LNCAP (cell line): ENCODE measurements at regions not wholly inside any gene's neighbourhood (a gene's known extent, or its start where the extent isn't known, plus 50 kb on each side); places are given as distances from the start of the nearest gene placed in this dataset.

Experiments used
- CTCF ChIP-seq: fragments of 450-650 bp; IDR thresholded peaks from 2 replicates; pipeline ENCODE4 v1.5.1; 2017; ENCODE audit warnings: mild to moderate bottlenecking

GRCh38 chr14:96986256-96987085 is 189.3 kb downstream of the VRK1 start:
- no peak for TF ChIP-seq CTCF

GRCh38 chr14:96987086-96987474 is 189.9 kb downstream of the VRK1 start:
- TF ChIP-seq CTCF, result no peak

GRCh38 chr14:96987771-96988170 is 190.6 kb downstream of the VRK1 start:
- TF ChIP-seq CTCF, result no peak

- TF ChIP-seq CTCF, result no peak
Measured at GRCh38 chr14:96989306-96989705, 192.1 kb downstream of the VRK1 start.

- no peak for TF ChIP-seq CTCF
Measured at GRCh38 chr14:96991226-96991625, 194.0 kb downstream of the VRK1 start.

- no peak for TF ChIP-seq CTCF
Measured at GRCh38 chr14:96994999-96995398, 197.8 kb downstream of the VRK1 start.

GRCh38 chr14:96997269-96997668 is 200.1 kb downstream of the VRK1 start:
- no peak for TF ChIP-seq CTCF

- TF ChIP-seq CTCF, result no peak
Measured at GRCh38 chr14:96997996-96998395, 200.8 kb downstream of the VRK1 start.
